Epithelial cell of esophagus (primary cell): ENCODE measurements at regions not wholly inside any gene's neighbourhood (a gene's known extent, or its start where the extent isn't known, plus 50 kb on each side); places are given as distances from the start of the nearest gene placed in this dataset.

ENCODE experiments used
- DNase-seq: peaks from one replicate; pipeline ENCODE4 v3.0.0; 2010; ENCODE audit warnings: low read depth
- H3K4me3 ChIP-seq: 2 replicates; pipeline ENCODE4 v1.5.1; 2011; ENCODE audit warnings: mild to moderate bottlenecking, low read length, control low read depth
- TF ChIP-seq, protein P1 (sequence below): IDR thresholded peaks from 2 replicates; pipeline ENCODE4 v1.5.1; 2011; ENCODE audit warnings: low read depth, mild to moderate bottlenecking, low read length, control low read depth, inconsistent platforms; ENCODE audit not compliant: insufficient read depth; ENCODE audit errors: missing control alignments

DNA sequence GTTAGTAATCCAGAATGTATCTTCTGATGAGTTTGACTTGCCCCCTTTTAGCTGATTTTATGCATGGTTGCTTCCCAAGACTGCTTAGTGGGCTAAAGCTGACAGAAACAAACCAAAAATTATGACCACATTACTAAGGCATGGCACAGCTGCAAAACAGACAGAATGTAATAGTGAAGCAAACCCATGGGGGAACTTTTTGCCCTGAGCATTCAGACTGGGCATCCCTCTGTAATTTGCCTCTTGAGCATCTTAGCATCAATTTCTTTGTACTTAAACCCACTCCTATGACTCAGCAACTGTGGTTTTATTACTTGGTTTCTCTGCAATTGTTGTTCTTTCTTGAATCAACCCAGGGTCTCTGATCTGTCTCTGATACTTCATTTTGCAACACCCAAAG lies 487.3 kb upstream of the DCC start:
- DNase-seq, result no peak
- TF ChIP-seq, protein P1, sequence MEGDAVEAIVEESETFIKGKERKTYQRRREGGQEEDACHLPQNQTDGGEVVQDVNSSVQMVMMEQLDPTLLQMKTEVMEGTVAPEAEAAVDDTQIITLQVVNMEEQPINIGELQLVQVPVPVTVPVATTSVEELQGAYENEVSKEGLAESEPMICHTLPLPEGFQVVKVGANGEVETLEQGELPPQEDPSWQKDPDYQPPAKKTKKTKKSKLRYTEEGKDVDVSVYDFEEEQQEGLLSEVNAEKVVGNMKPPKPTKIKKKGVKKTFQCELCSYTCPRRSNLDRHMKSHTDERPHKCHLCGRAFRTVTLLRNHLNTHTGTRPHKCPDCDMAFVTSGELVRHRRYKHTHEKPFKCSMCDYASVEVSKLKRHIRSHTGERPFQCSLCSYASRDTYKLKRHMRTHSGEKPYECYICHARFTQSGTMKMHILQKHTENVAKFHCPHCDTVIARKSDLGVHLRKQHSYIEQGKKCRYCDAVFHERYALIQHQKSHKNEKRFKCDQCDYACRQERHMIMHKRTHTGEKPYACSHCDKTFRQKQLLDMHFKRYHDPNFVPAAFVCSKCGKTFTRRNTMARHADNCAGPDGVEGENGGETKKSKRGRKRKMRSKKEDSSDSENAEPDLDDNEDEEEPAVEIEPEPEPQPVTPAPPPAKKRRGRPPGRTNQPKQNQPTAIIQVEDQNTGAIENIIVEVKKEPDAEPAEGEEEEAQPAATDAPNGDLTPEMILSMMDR, result no peak

DNA sequence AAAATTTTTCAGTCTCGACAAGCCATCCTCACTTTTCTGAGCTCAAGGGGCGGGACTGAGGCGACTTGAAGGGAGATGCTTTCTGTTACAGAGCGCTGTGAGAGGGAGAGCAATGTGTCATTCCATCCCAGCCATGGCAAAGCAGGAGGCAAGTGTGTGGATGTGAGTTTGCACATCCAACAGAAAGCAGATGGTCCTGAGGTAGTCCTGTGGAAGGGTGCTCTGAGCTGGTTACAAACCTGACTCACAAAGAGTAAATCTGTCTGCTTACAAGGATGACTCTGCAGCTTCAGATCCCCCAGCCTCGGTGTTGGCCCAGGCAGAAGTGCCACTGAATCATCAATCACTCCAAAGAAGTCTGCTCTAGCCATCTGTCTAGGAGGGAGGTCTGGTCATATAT lies 482.0 kb upstream of the DCC start:
- TF ChIP-seq, protein P1, result no peak
- no peak overlapping the region for H3K4me3 ChIP-seq
- no peak for DNase-seq

More for the DNA sequence above, 487.3 kb upstream of the DCC start:
- no peak overlapping the region for H3K4me3 ChIP-seq

DNA sequence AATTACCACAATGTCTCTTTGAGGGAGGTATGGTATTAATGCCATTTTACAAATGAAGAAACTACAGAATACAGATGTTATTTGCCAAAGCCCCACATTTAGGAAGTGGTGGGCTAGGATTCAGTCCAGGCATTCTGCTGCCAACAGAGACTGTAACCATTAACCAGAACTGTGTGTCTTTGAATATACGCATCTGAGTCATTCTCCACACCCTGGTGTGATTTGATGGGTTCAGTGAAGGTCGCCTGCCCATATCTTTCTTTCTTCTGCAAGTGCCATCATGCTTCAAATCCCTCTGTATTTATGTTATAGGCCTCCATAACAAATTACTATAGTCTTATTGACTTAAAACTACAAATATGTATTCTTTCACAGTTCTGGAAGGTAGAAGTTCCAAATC lies 479.0 kb upstream of the DCC start:
- DNase-seq, result no peak
- no peak overlapping the region for H3K4me3 ChIP-seq
- TF ChIP-seq, protein P1, result no peak

DNA sequence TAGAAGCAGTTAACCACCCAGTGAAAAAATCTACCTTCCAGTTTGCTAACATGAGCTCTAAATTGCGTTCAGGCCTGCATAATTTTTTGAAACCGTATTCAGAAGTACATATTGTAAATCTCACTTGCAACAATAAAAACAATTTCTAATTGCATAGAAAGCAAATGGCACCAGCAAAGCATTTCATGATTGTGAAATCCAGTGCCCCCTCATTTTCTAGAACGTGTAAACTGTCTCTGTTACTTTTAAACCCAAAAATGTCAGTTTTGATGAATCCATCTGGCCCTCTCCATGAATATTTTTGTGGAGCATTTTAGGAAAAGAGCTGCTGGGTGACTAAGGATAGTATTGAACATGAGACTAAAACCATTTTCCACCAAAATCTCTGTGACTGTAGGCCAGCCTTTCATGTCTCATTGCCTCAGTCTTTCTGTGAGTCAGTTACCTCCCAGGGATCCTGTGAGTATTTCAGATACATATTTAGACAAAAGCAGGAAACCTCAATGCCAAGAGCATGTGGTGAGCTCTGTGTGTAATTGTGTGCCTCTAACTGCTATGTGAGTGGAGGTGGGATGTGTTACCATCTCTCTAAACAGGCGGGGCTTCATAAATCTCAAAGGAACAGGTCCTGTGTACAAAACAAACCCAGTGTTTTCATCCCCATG lies 477.8 kb upstream of the DCC start:
- TF ChIP-seq, protein P1, result no peak
- no peak overlapping the region for H3K4me3 ChIP-seq
- DNase-seq, result no peak

DNA sequence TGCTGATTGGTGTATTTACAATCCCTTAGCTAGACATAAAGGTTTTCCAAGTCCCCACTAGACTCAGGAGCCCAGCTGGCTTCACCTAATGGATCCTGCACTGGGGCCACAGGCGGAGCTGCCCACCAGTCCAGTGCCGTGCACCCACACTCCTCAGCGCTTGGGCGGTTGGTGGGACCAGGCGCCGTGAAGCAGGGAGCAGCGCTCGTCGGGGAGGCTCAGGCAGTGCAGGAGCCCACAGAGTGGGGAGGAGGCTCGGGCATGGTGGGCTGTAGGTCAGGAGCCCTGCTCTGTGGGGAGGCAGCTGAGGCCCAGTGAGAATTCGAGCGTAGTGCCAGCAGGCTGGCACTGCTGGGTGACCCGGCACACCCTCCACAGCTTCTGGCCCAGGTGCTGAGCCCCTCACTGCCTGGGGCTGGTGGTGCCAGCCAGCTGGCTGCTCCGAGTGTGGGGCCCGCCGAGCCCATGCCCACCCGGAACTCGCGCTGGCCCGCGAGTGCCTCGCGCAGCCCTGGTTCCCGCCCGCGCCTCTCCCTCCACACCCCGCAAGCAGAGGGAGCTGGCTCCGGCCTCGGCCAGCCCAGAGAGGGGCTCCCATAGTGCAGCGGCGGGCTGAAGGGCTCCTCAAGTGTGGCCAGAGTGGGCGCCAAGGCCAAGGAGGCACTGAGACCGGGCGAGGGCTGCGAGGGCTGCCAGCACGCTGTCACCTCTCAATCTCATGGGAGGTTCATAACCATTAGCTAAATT lies 475.6 kb upstream of the DCC start:
- no peak overlapping the region for H3K4me3 ChIP-seq
- DNase-seq, result no peak
- TF ChIP-seq, protein P1, result no peak

DNA sequence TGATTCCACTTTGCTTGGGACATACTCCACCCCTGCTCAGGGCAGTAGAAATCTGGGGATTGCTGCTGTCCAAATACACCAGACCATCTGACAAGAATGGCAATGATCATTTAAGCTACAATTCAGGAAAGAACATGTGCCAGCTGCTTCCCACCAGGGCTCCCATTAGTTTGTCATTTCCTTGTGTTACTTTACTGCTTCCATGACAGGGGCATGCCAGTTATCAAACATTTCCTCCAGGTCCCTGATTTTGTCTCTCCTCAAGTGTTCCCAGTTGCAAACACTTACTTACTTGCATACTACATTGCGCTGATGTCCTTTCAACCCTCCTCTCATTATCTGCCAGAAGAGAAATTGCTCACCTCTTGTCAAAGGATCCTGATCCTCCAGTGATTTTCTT lies 474.5 kb upstream of the DCC start:
- TF ChIP-seq, protein P1, result no peak
- no peak overlapping the region for H3K4me3 ChIP-seq
- DNase-seq, result no peak
